Naive thymus-derived CD4-positive, alpha-beta T cell (primary cell): ENCODE measurements at regions not wholly inside any gene's neighbourhood (a gene's known extent, or its start where the extent isn't known, plus 50 kb on each side); places are given as distances from the start of the nearest gene placed in this dataset.
A peak's percentile ranks its signal among the peaks of the same experiment; 100 is the strongest.

Source experiments
- ATAC-seq: fragments of 150-1000 bp; cut with Tn5 transposase; 2 replicates; pipeline ENCODE4 v1.10.0; 2021; ENCODE audit warnings: mild to moderate bottlenecking, moderate library complexity
- CTCF ChIA-PET: fragments of 350-600 bp; sonication (Branson Sonifier 250); formaldehyde crosslinking; loops from one replicate; lab custom pipeline; 2021; ENCODE audit warnings: antibody characterized with exemption; lab: Charles Lee
- POLR2A ChIA-PET: fragments of 350-600 bp; sonication (Branson Sonifier 250); formaldehyde crosslinking; loops from one replicate; lab custom pipeline; 2021; ENCODE audit warnings: antibody characterized with exemption, inconsistent platforms; lab: Charles Lee
- DNase-seq, 9 donors: peaks; one replicate each; pipeline versions ENCODE4 v3.0.0 to v3.0.0-alpha.2; 2020 to 2022; ENCODE audit warnings: mixed read lengths in 1 of 9
- H3K27ac ChIP-seq: one replicate; pipeline ENCODE4 v1.7.0; 2013; ENCODE audit warnings: mild to moderate bottlenecking, low read depth, low read length, moderate library complexity
- H3K27me3 ChIP-seq, 2 donors: one replicate each; pipeline ENCODE4 v1.7.0; 2013; ENCODE audit warnings: low read length in 2 of 2, mild to moderate bottlenecking in 2 of 2, moderate library complexity in 2 of 2; ENCODE audit not compliant: control insufficient read depth in 2 of 2, insufficient read depth in 2 of 2
- H3K36me3 ChIP-seq, 3 experiments: 1 replicate in 2 of 3; 2 replicates in 1 of 3; pipeline ENCODE4 v1.7.0; 2013; ENCODE audit warnings: low read length in 3 of 3, mild to moderate bottlenecking in 3 of 3, moderate library complexity in 1 of 3; ENCODE audit not compliant: insufficient read depth in 3 of 3, control insufficient read depth in 2 of 3
- H3K4me1 ChIP-seq, 2 donors: one replicate each; pipeline ENCODE4 v1.7.0; 2013; ENCODE audit warnings: low read length in 2 of 2, mild to moderate bottlenecking in 2 of 2, moderate library complexity in 1 of 2; ENCODE audit not compliant: control insufficient read depth in 2 of 2, insufficient read depth in 2 of 2
- H3K4me3 ChIP-seq: 2 replicates; pipeline ENCODE4 v1.7.0; 2013; ENCODE audit warnings: mild to moderate bottlenecking, low read length
- H3K9me3 ChIP-seq, 3 experiments: 1 replicate in 2 of 3; 2 replicates in 1 of 3; pipeline ENCODE4 v1.7.0; 2013; ENCODE audit warnings: low read length in 3 of 3; ENCODE audit not compliant: control insufficient read depth in 2 of 3
- H3K27ac Mint-ChIP-seq, 9 donors: one replicate each; pipeline ENCODE4 v1.8.0; 2020 to 2022; ENCODE audit warnings: mixed read lengths in 9 of 9, mild to moderate bottlenecking in 8 of 9, moderate library complexity in 5 of 9, inconsistent platforms in 2 of 9
- H3K27me3 Mint-ChIP-seq, 5 donors: one replicate each; pipeline ENCODE4 v1.8.0; 2021 to 2022; ENCODE audit warnings: mixed read lengths in 5 of 5, mild to moderate bottlenecking in 1 of 5
- H3K36me3 Mint-ChIP-seq, 5 donors: one replicate each; pipeline ENCODE4 v1.8.0; 2020 to 2022; ENCODE audit warnings: mixed read lengths in 5 of 5, mild to moderate bottlenecking in 3 of 5, inconsistent platforms in 1 of 5
- H3K4me1 Mint-ChIP-seq, 7 donors: one replicate each; pipeline ENCODE4 v1.8.0; 2020 to 2022; ENCODE audit warnings: mixed read lengths in 7 of 7, mild to moderate bottlenecking in 3 of 7, inconsistent platforms in 1 of 7
- H3K4me3 Mint-ChIP-seq, 10 donors: one replicate each; pipeline ENCODE4 v1.8.0; 2020 to 2022; ENCODE audit warnings: mild to moderate bottlenecking in 10 of 10, mixed read lengths in 10 of 10, moderate library complexity in 6 of 10, inconsistent platforms in 2 of 10
- H3K9me3 Mint-ChIP-seq, 11 donors: one replicate each; pipeline ENCODE4 v1.8.0; 2020 to 2022; ENCODE audit warnings: mixed read lengths in 11 of 11, mild to moderate bottlenecking in 4 of 11, inconsistent platforms in 1 of 11, moderate library complexity in 1 of 11
- intact Hi-C, 2 donors: fragments of 100-400 bp; cut with micrococcal nuclease; formaldehyde crosslinking; loops; one replicate each; pipeline ENCODE4 v1.15.1; 2023

- POLR2A ChIA-PET = no interaction called here
- H3K27ac Mint-ChIP-seq = no peak overlapping the region
- no peaks in the 10 kb centered on the region for H3K36me3 Mint-ChIP-seq
Measured at GRCh38 chr2:71783815-71784214, 330.5 kb downstream of the DYSF start.

DNA sequence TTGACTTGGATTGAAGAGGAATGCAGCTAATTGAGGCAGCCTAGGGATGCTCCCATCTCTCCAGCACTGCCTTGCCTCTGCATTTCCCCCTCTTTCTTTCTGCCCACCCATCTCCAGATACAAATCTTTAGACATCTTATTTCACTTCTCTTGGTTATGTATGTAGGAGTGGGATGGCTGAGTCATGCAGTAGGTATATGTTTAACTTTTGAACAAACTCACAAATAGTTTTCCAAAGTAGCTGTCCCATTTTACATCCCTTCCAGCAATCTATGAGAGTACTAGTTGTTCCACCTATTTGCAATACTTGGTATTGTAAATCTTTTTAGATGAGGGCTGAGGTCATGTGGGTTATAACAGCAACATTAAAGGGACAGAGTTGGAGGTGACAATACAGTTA lies 329.9 kb downstream of the DYSF start:
- ChIA-PET POLR2A (no interaction called here), CTCF (no interaction called here)
- no peak overlapping the region for H3K4me3 Mint-ChIP-seq
- H3K36me3 Mint-ChIP-seq = no peaks in the 10 kb centered on the region
- no peaks in the 10 kb centered on the region for H3K4me1 Mint-ChIP-seq
- H3K4me3 ChIP-seq = no peak overlapping the region
- H3K36me3 ChIP-seq = no peaks in the 10 kb centered on the region
- no peaks in the 10 kb centered on the region for H3K27me3 ChIP-seq
- H3K9me3 ChIP-seq = no peaks in the 10 kb centered on the region
- no peak overlapping the region for H3K27ac ChIP-seq
- H3K9me3 Mint-ChIP-seq = peaks cover 0 to 2% (median 0%) of the 10 kb centered on the region in 11 donors
- ATAC-seq (no peak), DNase-seq (no peak)
- H3K27me3 Mint-ChIP-seq = peaks cover 2 to 30% (median 15%) of the 10 kb centered on the region in 5 donors
- H3K4me1 ChIP-seq = no peaks in the 10 kb centered on the region
- intact Hi-C loops = no loop called here
- no peak overlapping the region for H3K27ac Mint-ChIP-seq

More at GRCh38 chr2:71783815-71784214, 330.5 kb downstream of the DYSF start:
- peaks cover 0 to 2% (median 0%) of the 10 kb centered on the region in 11 donors for H3K9me3 Mint-ChIP-seq
- Histone ChIP-seq H3K4me1 (no peaks in the 10 kb centered on the region), H3K27me3 (no peaks in the 10 kb centered on the region), H3K27ac (no peak overlapping the region), H3K36me3 (no peaks in the 10 kb centered on the region), H3K4me3 (no peak overlapping the region), H3K9me3 (no peaks in the 10 kb centered on the region)
- H3K4me1 Mint-ChIP-seq = no peaks in the 10 kb centered on the region
- H3K4me3 Mint-ChIP-seq = no peak overlapping the region
- intact Hi-C loops = no loop called here
- CTCF ChIA-PET = no interaction called here
- peaks cover 2 to 30% (median 15%) of the 10 kb centered on the region in 5 donors for H3K27me3 Mint-ChIP-seq
- DNase-seq (no peak), ATAC-seq (no peak)

DNA sequence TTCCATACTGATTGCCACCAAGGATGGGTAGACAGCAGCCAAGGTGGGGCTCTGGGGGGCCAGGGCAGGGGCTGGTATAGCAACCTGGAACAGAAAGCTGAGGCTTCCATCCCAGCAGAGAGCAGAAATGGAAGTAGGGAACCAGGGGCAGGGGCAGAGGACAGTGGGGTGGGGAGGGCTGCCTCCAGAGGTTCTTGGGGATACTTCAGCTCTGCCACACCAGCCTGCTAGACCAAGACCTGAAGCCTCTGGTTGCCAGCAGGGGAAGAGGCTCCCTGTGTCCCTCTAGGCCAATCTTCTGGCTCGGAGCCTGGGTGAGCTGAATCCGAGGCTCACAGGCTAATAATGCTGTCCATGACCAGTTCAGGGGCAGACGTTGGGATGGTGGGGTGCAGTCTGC lies 329.0 kb downstream of the DYSF start:
- intact Hi-C loops = no loop called here
- Histone ChIP-seq H3K27me3 (no peaks in the 10 kb centered on the region), H3K4me1 (no peaks in the 10 kb centered on the region), H3K27ac (no peak overlapping the region), H3K4me3 (no peak overlapping the region), H3K9me3 (no peaks in the 10 kb centered on the region), H3K36me3 (no peaks in the 10 kb centered on the region)
- Mint-ChIP-seq H3K27ac (no peak overlapping the region), H3K4me3 (no peak overlapping the region), H3K27me3 (peaks cover 2 to 30% (median 15%) of the 10 kb centered on the region in 5 donors), H3K4me1 (no peaks in the 10 kb centered on the region), H3K36me3 (no peaks in the 10 kb centered on the region), H3K9me3 (peaks cover 0 to 2% (median 0%) of the 10 kb centered on the region in 11 donors)
- CTCF ChIA-PET = no interaction called here
- ATAC-seq = no peak
- POLR2A ChIA-PET = no interaction called here
- DNase-seq = peak in 1 of 9 donors; percentile 2

GRCh38 chr2:71781695-71782228 lies 328.4 kb downstream of the DYSF start:
- CTCF ChIA-PET = no interaction called here
- Mint-ChIP-seq H3K9me3 (peaks cover 0 to 2% (median 0%) of the 10 kb centered on the region in 11 donors), H3K4me3 (no peak overlapping the region), H3K27me3 (peaks cover 2 to 30% (median 18%) of the 10 kb centered on the region in 5 donors), H3K4me1 (no peaks in the 10 kb centered on the region), H3K27ac (no peak overlapping the region), H3K36me3 (no peaks in the 10 kb centered on the region)
- no peaks in the 10 kb centered on the region for H3K9me3 ChIP-seq
- DNase-seq (no peak), ATAC-seq (no peak)
- no peaks in the 10 kb centered on the region for H3K27me3 ChIP-seq
- intact Hi-C loops = no loop called here
- POLR2A ChIA-PET = no interaction called here
- H3K27ac ChIP-seq = no peak overlapping the region
- no peak overlapping the region for H3K4me3 ChIP-seq
- H3K4me1 ChIP-seq = no peaks in the 10 kb centered on the region
- no peaks in the 10 kb centered on the region for H3K36me3 ChIP-seq

DNA sequence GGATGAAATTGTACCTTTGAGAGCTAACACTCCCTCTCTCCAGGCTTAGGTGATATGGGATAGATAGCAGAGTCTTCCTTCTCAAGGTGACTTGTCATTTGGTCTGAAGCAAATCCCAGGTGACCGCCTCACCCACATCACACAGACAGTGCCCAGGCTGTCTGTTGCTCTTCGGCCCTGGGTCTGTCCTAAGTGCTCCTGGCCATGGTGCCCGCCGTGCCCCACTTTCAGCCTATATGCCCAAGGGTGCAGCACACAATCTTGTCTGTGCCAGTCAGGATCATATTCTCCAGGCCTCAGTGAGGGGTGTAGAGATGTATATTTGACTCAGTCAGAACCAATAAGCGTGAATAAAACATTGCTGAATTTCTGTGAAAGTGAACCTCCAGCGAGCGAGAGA lies 326.8 kb downstream of the DYSF start:
- no peaks in the 10 kb centered on the region for H3K9me3 ChIP-seq
- no peaks in the 10 kb centered on the region for H3K36me3 ChIP-seq
- Mint-ChIP-seq H3K9me3 (peaks cover 0 to 2% (median 0%) of the 10 kb centered on the region in 11 donors), H3K27ac (no peak overlapping the region), H3K27me3 (peaks cover 2 to 27% (median 22%) of the 10 kb centered on the region in 5 donors), H3K4me3 (no peak overlapping the region), H3K4me1 (no peaks in the 10 kb centered on the region), H3K36me3 (no peaks in the 10 kb centered on the region)
- ATAC-seq (no peak), DNase-seq (peak in 1 of 9 donors; percentile 3)
- H3K27me3 ChIP-seq = no peaks in the 10 kb centered on the region
- no peak overlapping the region for H3K4me3 ChIP-seq
- POLR2A ChIA-PET = no interaction called here
- intact Hi-C loops = no loop called here
- no peaks in the 10 kb centered on the region for H3K4me1 ChIP-seq
- H3K27ac ChIP-seq = no peak overlapping the region
- CTCF ChIA-PET = no interaction called here

DNA sequence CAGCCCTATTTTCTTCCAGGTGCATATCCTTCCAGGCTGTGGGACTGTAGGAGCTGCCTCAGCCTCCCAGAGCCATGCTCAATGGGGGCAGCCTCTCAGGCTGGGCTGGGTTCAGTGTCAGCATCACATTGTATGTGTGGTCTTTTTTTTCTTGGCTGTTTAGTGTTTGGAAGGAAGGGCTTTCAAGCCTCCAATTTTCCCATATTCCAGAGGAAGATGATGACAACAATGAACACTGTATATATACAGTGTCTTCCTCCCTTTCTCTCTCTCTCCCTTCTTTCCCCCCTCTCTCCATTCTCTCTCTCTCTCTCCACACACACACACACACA lies 326.4 kb downstream of the DYSF start:
- Histone ChIP-seq H3K4me1 (no peaks in the 10 kb centered on the region), H3K4me3 (no peak overlapping the region), H3K9me3 (no peaks in the 10 kb centered on the region), H3K27ac (no peak overlapping the region), H3K36me3 (no peaks in the 10 kb centered on the region), H3K27me3 (no peaks in the 10 kb centered on the region)
- no peak overlapping the region for H3K4me3 Mint-ChIP-seq
- ATAC-seq (no peak), DNase-seq (no peak)
- POLR2A ChIA-PET = no interaction called here
- CTCF ChIA-PET = no interaction called here
- H3K4me1 Mint-ChIP-seq = no peaks in the 10 kb centered on the region
- H3K27me3 Mint-ChIP-seq = peaks cover 2 to 27% (median 22%) of the 10 kb centered on the region in 5 donors
- no peaks in the 10 kb centered on the region for H3K36me3 Mint-ChIP-seq
- peaks cover 0 to 2% (median 0%) of the 10 kb centered on the region in 11 donors for H3K9me3 Mint-ChIP-seq
- intact Hi-C loops = no loop called here
- H3K27ac Mint-ChIP-seq = no peak overlapping the region

GRCh38 chr2:71778936-71779773 lies 325.8 kb downstream of the DYSF start:
- Mint-ChIP-seq H3K27me3 (peaks cover 2 to 22% (median 20%) of the 10 kb centered on the region in 5 donors), H3K36me3 (no peaks in the 10 kb centered on the region), H3K4me1 (no peaks in the 10 kb centered on the region), H3K9me3 (peaks cover 0 to 2% (median 0%) of the 10 kb centered on the region in 11 donors), H3K4me3 (no peak overlapping the region), H3K27ac (no peak overlapping the region)
- Histone ChIP-seq H3K27me3 (no peaks in the 10 kb centered on the region), H3K36me3 (no peaks in the 10 kb centered on the region), H3K27ac (no peak overlapping the region), H3K4me1 (no peaks in the 10 kb centered on the region), H3K4me3 (no peak overlapping the region), H3K9me3 (no peaks in the 10 kb centered on the region)
- intact Hi-C loops = no loop called here
- CTCF ChIA-PET = no interaction called here
- POLR2A ChIA-PET = no interaction called here
- peak in 1 of 9 donors; percentile 8 for DNase-seq
- no peak for ATAC-seq
